ENCODE measurements at regions not wholly inside any gene's neighbourhood (a gene's known extent, or its start where the extent isn't known, plus 50 kb on each side); places are given as distances from the start of the nearest gene placed in this dataset.

DNA sequence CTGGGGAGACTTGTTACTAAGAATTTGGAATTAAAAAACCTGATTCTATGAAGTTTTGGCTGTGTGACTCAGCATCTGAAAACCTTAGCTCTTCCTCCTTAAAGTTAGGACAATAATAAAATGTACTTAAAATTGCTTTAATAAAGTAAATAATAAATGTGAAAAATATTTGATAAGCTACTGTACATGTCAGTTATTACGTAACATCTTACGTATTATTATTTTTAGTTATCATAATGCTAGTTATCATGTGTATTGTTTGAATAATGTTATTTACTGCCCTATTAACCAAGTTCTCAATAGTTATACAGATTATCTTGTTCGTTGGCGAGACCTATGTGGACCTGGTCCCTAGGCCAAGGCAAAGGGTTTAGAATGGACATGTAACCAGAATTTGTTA lies 449.2 kb upstream of the ADGRL3 start:
- TF ChIP-seq, protein P1, sequence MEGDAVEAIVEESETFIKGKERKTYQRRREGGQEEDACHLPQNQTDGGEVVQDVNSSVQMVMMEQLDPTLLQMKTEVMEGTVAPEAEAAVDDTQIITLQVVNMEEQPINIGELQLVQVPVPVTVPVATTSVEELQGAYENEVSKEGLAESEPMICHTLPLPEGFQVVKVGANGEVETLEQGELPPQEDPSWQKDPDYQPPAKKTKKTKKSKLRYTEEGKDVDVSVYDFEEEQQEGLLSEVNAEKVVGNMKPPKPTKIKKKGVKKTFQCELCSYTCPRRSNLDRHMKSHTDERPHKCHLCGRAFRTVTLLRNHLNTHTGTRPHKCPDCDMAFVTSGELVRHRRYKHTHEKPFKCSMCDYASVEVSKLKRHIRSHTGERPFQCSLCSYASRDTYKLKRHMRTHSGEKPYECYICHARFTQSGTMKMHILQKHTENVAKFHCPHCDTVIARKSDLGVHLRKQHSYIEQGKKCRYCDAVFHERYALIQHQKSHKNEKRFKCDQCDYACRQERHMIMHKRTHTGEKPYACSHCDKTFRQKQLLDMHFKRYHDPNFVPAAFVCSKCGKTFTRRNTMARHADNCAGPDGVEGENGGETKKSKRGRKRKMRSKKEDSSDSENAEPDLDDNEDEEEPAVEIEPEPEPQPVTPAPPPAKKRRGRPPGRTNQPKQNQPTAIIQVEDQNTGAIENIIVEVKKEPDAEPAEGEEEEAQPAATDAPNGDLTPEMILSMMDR (conservative IDR thresholded peaks at IDR 0.05; ENCODE audit: low read depth, low read length) = no peak
- no peak for DNase-seq (ENCODE audit: low read depth)
- no peak overlapping the region for H3K4me3 ChIP-seq (ENCODE audit: low read length)

DNA sequence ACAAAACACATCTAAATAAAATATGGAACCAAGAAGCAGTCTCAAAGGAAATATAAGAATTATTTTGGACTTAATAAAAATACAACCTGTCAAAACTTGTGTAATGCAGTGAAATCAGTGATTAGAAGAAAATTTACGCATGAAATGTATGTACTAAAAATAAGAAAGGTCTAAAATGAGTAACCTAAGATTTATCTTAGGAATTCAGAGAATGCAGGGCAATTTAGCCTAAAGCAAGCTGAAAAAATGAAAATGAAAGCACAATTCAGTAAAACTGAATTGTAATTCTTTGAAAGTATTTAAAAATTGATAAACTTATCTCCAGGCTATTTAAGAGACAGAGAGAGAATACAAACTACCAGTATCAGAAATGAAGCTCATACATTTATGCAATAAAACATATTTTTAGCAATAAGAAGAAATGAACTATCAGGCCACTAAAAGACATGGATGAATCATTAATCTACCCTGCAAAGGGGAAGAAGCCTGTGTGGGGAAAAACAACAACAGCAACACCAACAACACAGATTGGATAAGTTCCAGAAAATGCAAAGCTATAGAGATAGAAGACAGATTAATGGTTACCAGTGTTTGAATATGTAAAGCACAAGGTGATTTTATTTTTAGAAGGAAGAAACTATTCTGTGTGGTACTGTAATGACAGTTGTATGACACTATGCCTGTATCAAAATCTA lies 442.0 kb upstream of the ADGRL3 start:
- H3K4me3 ChIP-seq (ENCODE audit: low read length) = no peak overlapping the region
- DNase-seq (ENCODE audit: low read depth) = peak; percentile 23
- TF ChIP-seq, protein P1 (conservative IDR thresholded peaks at IDR 0.05; ENCODE audit: low read depth, low read length) = no peak

DNA sequence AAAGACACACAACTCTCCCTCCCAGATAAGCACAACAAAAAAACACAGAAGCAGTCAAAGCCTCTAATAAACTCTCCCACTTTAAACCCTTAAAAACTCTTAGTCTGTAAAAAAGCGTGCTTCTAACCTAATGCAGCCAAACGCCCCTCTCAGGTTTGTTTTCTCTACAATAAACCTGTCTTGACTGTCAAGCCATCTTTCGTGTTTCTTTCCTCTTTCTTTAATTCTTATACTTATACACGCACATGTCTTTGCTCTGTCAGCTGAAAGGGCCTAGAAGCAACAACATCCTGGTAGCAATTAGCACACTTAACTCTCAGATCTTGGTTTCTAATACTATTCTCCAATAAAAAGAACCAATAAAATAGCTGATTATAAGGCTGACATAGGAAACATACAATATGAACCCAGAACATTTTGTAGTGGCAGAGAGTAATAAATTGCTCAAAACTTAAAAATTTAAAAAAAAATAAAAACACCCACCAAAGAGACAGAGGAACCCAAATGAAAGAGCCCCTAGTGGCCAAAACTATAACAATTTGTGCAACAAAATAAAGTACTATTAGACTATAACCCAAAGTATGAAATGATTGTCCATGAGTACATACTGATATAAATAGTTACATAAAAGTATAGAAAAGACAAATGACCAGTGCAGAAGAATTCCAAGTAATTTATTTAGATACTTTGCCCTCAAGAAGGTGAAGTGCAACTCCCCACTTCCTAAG lies 440.4 kb upstream of the ADGRL3 start:
- TF ChIP-seq, protein P1 (conservative IDR thresholded peaks at IDR 0.05; ENCODE audit: low read depth, low read length) = peak; percentile 9
- DNase-seq (ENCODE audit: low read depth) = no peak

DNA sequence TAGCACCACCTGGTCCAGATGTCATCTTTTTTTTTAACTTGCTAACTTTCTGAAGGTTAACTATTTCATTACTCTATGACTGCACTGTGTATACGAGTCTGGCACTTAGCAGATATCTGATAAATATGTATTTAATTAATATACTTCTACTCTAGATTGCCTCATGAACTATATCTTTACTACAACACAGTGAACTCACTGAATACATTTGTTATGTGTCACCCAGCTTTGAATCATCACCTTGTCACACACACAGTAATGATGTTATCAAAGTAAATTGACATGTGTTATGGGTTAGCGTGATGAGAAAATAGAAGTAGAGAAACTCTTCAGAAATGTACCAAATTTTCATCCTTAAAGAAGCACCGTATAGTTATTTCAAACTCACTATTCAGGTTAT lies 419.3 kb upstream of the ADGRL3 start:
- DNase-seq (ENCODE audit: low read depth) = no peak
- H3K4me3 ChIP-seq (ENCODE audit: low read length) = no peak overlapping the region
- TF ChIP-seq, protein P1 (conservative IDR thresholded peaks at IDR 0.05; ENCODE audit: low read depth, low read length) = no peak

More for the DNA sequence above, 440.4 kb upstream of the ADGRL3 start:
- H3K4me3 ChIP-seq (ENCODE audit: low read length) = no peak overlapping the region

DNA sequence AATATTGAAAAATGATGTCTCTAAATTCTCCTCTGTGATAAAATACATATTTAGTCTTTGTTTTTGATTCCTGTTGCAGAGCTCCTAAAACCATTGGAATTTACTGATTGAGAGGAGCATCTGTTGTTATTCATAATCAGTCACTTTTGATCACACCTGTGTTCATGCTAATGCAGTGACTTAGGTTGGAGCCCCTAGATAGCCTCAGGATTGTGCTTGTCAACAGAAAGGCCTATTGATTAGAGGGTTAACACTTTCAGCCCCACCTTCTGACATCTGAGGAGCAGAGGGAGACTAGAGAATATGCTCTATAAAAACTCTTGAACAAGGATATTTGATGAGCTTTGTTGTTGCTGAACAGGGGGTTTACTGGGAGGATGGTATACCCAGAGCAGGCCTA lies 409.5 kb upstream of the ADGRL3 start:
- H3K4me3 ChIP-seq (ENCODE audit: low read length) = no peak overlapping the region
- TF ChIP-seq, protein P1 (conservative IDR thresholded peaks at IDR 0.05; ENCODE audit: low read depth, low read length) = no peak
- DNase-seq (ENCODE audit: low read depth) = no peak

DNA sequence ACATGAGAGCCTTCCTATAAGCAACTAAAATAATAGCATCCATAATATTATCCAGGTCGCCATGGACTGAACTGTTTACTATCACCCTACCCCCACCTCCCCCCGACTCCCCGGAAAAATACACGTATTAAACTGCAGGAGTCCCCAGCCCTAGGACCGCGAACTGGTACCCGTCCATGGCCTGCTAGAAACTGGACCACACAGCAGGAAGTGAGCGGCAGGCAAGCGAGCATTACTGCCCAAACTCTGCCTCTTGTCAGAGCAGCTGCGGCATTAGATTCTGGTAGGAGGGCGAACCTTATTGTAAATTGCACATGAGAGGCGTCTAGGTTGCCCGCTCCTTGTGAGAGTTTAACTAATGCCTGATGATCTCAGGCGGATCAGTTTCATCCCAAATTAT lies 405.8 kb upstream of the ADGRL3 start:
- H3K4me3 ChIP-seq (ENCODE audit: low read length) = no peak overlapping the region
- TF ChIP-seq, protein P1 (conservative IDR thresholded peaks at IDR 0.05; ENCODE audit: low read depth, low read length) = no peak
- DNase-seq (ENCODE audit: low read depth) = no peak

DNA sequence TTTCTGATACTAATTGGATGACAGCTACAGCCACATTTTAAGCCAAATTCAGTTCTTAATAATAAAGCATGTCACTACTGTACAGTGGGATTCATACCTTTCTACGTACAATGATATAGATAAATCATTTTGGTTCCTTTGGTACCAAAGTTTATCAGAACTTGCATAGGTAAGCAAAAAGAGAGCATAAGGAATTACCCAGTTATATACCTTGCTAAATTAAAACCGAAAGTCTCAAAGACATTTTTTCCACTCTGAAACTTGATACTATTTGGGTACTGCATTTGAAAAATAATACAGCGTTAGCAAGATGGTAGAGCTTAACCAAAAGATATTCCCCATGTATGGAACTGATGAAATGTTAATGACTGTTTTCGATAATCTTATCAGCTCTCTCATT lies 400.9 kb upstream of the ADGRL3 start:
- TF ChIP-seq, protein P1 (conservative IDR thresholded peaks at IDR 0.05; ENCODE audit: low read depth, low read length) = no peak
- DNase-seq (ENCODE audit: low read depth) = no peak
- H3K4me3 ChIP-seq (ENCODE audit: low read length) = no peak overlapping the region

Data from retinal pigment epithelial cell (primary cell).